AG04450 (cell line): ENCODE measurements at regions not wholly inside any gene's neighbourhood (a gene's known extent, or its start where the extent isn't known, plus 50 kb on each side); places are given as distances from the start of the nearest gene placed in this dataset.

Experiments
- CTCF ChIA-PET: fragments of 300-600, 350-600 bp; formaldehyde crosslinking; extraction: SDS; loops from one replicate; lab custom pipeline; 2022; ENCODE audit warnings: antibody characterized with exemption, inconsistent platforms; lab: Charles Lee
- POLR2A ChIA-PET: fragments of 350-600 bp; formaldehyde crosslinking; extraction: SDS; loops from one replicate; lab custom pipeline; 2021; ENCODE audit warnings: antibody characterized with exemption, inconsistent platforms; lab: Yijun Ruan, JAX
- DNase-seq: peaks from one replicate; pipeline ENCODE4 v3.0.0-alpha.2; 2011; ENCODE audit warnings: low read depth, low spot score
- H3K27ac ChIP-seq: one replicate; pipeline ENCODE4 v1.5.1; 2012; ENCODE audit warnings: low read depth, low read length, control low read depth
- H3K27me3 ChIP-seq: one replicate; pipeline ENCODE4 v1.6.0; 2012; ENCODE audit warnings: low read length; ENCODE audit not compliant: control insufficient read depth, insufficient read depth
- H3K4me3 ChIP-seq: 2 replicates; pipeline ENCODE4 v1.5.1; 2011; ENCODE audit warnings: mild to moderate bottlenecking, low read depth, low read length, control low read depth
- H3K9me3 ChIP-seq: 2 replicates; pipeline ENCODE4 v1.5.1; 2012; ENCODE audit warnings: low read length; ENCODE audit not compliant: control insufficient read depth, insufficient read depth
- CTCF ChIP-seq: IDR thresholded peaks from 2 replicates; pipeline ENCODE4 v1.5.1; 2011; ENCODE audit warnings: low read depth, low read length, control low read depth, inconsistent platforms

GRCh38 chr1:14332158-14332557, 266.3 kb upstream of the KAZN start:
- no peak overlapping the region for H3K27ac ChIP-seq
- H3K4me3 ChIP-seq, result no peak overlapping the region
- H3K27me3 ChIP-seq, result no peaks in the 10 kb centered on the region
- CTCF ChIA-PET, result interaction anchor here (0.6 kb wide), 1 partner anchor 113 kb away, joined by 3 read pairs; no protein-coding TSS in a partner anchor
- POLR2A ChIA-PET, result no interaction called here
- H3K9me3 ChIP-seq, result peaks cover 2% of the 10 kb centered on the region; the same call in 1 of the 2 replicates
- TF ChIP-seq CTCF, result no peak
- DNase-seq, result no peak

GRCh38 chr1:14334336-14335176, 263.9 kb upstream of the KAZN start:
- DNase-seq, result no peak
- Histone ChIP-seq H3K27ac (no peak overlapping the region), H3K4me3 (no peak overlapping the region), H3K9me3 (peaks cover 2% of the 10 kb centered on the region), H3K27me3 (no peaks in the 10 kb centered on the region)
- no peak for TF ChIP-seq CTCF
- ChIA-PET POLR2A (no interaction called here), CTCF (no interaction called here)

- POLR2A ChIA-PET, result no interaction called here
- CTCF ChIA-PET, result no interaction called here
- no peak for DNase-seq
- no peak overlapping the region for H3K27ac ChIP-seq
- no peak for TF ChIP-seq CTCF
- no peaks in the 10 kb centered on the region for H3K27me3 ChIP-seq
- H3K9me3 ChIP-seq, result peaks cover 9% of the 10 kb centered on the region
- H3K4me3 ChIP-seq, result no peak overlapping the region
Observed at GRCh38 chr1:14338509-14338908, 260.0 kb upstream of the KAZN start.

- ChIA-PET CTCF (no interaction called here), POLR2A (no interaction called here)
- Histone ChIP-seq H3K27me3 (no peaks in the 10 kb centered on the region), H3K4me3 (no peak overlapping the region), H3K27ac (no peak overlapping the region), H3K9me3 (peaks cover 9% of the 10 kb centered on the region)
- no peak for DNase-seq
- no peak for TF ChIP-seq CTCF
Observed at GRCh38 chr1:14339288-14339687, 259.2 kb upstream of the KAZN start.

- CTCF ChIA-PET, result no interaction called here
- no peak for TF ChIP-seq CTCF
- no peaks in the 10 kb centered on the region for H3K27me3 ChIP-seq
Observed at GRCh38 chr1:14340002-14340785, 258.3 kb upstream of the KAZN start.

More at GRCh38 chr1:14340002-14340785, 258.3 kb upstream of the KAZN start:
- no peak overlapping the region for H3K27ac ChIP-seq
- no peak overlapping the region for H3K4me3 ChIP-seq
- DNase-seq, result no peak
- POLR2A ChIA-PET, result no interaction called here
- H3K9me3 ChIP-seq, result peaks cover 7% of the 10 kb centered on the region
